22Rv1 (cell line): ENCODE measurements at regions not wholly inside any gene's neighbourhood (a gene's known extent, or its start where the extent isn't known, plus 50 kb on each side); places are given as distances from the start of the nearest gene placed in this dataset.

ENCODE experiments used
- ZFX ChIP-seq: fragments of 450-650 bp; IDR thresholded peaks from 2 replicates; pipeline ENCODE4 v1.6.1; 2017; ENCODE audit warnings: antibody characterized with exemption, borderline replicate concordance
- TF ChIP-seq, protein P1 (sequence below): fragments of 450-650 bp; IDR thresholded peaks from 2 replicates; pipeline ENCODE4 v1.5.1; 2017; ENCODE audit warnings: mild to moderate bottlenecking

DNA sequence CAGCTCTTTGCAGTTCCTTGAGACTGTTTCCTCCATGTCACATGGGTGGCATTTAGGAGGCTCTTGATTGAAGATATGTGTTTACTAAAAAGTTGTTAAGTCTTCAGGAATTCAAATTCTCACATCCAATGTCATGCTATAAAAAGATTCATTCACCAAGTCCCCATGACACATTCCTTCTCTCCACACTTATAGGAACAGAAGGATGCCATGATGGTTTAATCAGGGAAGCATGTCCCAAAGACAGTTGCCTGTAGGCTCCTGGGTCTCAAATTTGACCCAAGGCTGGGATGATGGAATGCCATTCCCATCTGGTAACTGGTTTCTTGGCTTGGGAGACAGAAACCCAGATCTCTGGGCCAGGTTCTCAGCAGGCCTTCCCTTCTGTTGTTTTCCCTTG is 140.6 kb upstream of the SOX9 start:
- TF ChIP-seq, protein P1, sequence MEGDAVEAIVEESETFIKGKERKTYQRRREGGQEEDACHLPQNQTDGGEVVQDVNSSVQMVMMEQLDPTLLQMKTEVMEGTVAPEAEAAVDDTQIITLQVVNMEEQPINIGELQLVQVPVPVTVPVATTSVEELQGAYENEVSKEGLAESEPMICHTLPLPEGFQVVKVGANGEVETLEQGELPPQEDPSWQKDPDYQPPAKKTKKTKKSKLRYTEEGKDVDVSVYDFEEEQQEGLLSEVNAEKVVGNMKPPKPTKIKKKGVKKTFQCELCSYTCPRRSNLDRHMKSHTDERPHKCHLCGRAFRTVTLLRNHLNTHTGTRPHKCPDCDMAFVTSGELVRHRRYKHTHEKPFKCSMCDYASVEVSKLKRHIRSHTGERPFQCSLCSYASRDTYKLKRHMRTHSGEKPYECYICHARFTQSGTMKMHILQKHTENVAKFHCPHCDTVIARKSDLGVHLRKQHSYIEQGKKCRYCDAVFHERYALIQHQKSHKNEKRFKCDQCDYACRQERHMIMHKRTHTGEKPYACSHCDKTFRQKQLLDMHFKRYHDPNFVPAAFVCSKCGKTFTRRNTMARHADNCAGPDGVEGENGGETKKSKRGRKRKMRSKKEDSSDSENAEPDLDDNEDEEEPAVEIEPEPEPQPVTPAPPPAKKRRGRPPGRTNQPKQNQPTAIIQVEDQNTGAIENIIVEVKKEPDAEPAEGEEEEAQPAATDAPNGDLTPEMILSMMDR: no peak
- no peak for TF ChIP-seq ZFX
